GM12878 (cell line): ENCODE measurements at regions not wholly inside any gene's neighbourhood (a gene's known extent, or its start where the extent isn't known, plus 50 kb on each side); places are given as distances from the start of the nearest gene placed in this dataset.

Experiments
- BRCA1 ChIP-seq: IDR thresholded peaks from 2 replicates; pipeline ENCODE4 v1.6.1; 2011; ENCODE audit warnings: low read depth, low read length, improper control_type of control experiment
- E2F8 ChIP-seq: fragments of 450-650 bp; IDR thresholded peaks from 2 replicates; pipeline ENCODE4 v1.6.1; 2018; ENCODE audit warnings: mild to moderate bottlenecking, low read depth, moderate library complexity; ENCODE audit not compliant: partially characterized antibody
- EED ChIP-seq: sonication (generic); IDR thresholded peaks from 2 replicates; pipeline ENCODE4 v1.6.1; 2016; ENCODE audit warnings: antibody characterized with exemption, low read depth
- GABPA ChIP-seq: IDR thresholded peaks from 2 replicates; pipeline ENCODE4 v1.6.1; 2014; ENCODE audit warnings: antibody characterized with exemption, low read depth, mild to moderate bottlenecking, inconsistent platforms
- GATAD2B ChIP-seq: fragments of 450-650 bp; conservative IDR thresholded peaks from 2 replicates; pipeline ENCODE4 v1.6.1; 2017; ENCODE audit warnings: low read depth, mild to moderate bottlenecking, moderate library complexity
- IRF4 ChIP-seq: IDR thresholded peaks from 2 replicates; pipeline ENCODE4 v1.6.1; 2011; ENCODE audit warnings: low read depth, low read length
- LARP7 ChIP-seq: fragments of 450-650 bp; IDR thresholded peaks from 2 replicates; pipeline ENCODE4 v1.6.1; 2017; ENCODE audit warnings: mild to moderate bottlenecking
- POU2F2 ChIP-seq: IDR thresholded peaks from 3 replicates; pipeline ENCODE4 v1.6.1; 2011; ENCODE audit warnings: low read depth, mild to moderate bottlenecking, low read length, borderline replicate concordance
- SIN3A ChIP-seq: IDR thresholded peaks from 2 replicates; pipeline ENCODE4 v1.6.1; 2012; ENCODE audit warnings: low read depth, low read length, improper control_type of control experiment
- SKIL ChIP-seq: fragments of 450-650 bp; IDR thresholded peaks from 2 replicates; pipeline ENCODE4 v1.6.1; 2017; ENCODE audit warnings: mild to moderate bottlenecking, low read depth, inconsistent platforms; ENCODE audit not compliant: poor library complexity, severe bottlenecking
- SP1 ChIP-seq: IDR thresholded peaks from one replicate; pipeline ENCODE4 v1.6.1; 2011; ENCODE audit warnings: low read depth, low read length
- STAT3 ChIP-seq: IDR thresholded peaks from 2 replicates; pipeline ENCODE4 v1.6.1; 2011; ENCODE audit warnings: low read depth, low read length, improper control_type of control experiment
- ZBTB4 ChIP-seq: fragments of 450-650 bp; formaldehyde crosslinking; IDR thresholded peaks from 2 replicates; pipeline ENCODE4 v1.4.0; 2022; ENCODE audit warnings: mild to moderate bottlenecking, moderate library complexity
- ZNF592 ChIP-seq: fragments of 450-650 bp; IDR thresholded peaks from 2 replicates; pipeline ENCODE4 v1.6.1; 2017; ENCODE audit warnings: mild to moderate bottlenecking, moderate library complexity
- TF ChIP-seq, protein P1 (sequence below): fragments of 450-650 bp; IDR thresholded peaks from 2 replicates; pipeline ENCODE4 v1.6.1; 2016; ENCODE audit warnings: mild to moderate bottlenecking

GRCh38 chr4:128715616-128716015 lies 93.9 kb upstream of the JADE1 start (continued):
- TF ChIP-seq ZNF592, result no peak
- no peak for TF ChIP-seq ZBTB4 (CRISPR knock-in tag)
- TF ChIP-seq SIN3A, result no peak
- TF ChIP-seq BRCA1, result no peak
- TF ChIP-seq EED, result no peak
- TF ChIP-seq LARP7, result no peak
- no peak for TF ChIP-seq SP1
- TF ChIP-seq SKIL, result no peak
- TF ChIP-seq IRF4, result no peak
- TF ChIP-seq POU2F2, result no peak
- TF ChIP-seq STAT3, result no peak
- TF ChIP-seq GABPA, result no peak
- TF ChIP-seq, protein P1, sequence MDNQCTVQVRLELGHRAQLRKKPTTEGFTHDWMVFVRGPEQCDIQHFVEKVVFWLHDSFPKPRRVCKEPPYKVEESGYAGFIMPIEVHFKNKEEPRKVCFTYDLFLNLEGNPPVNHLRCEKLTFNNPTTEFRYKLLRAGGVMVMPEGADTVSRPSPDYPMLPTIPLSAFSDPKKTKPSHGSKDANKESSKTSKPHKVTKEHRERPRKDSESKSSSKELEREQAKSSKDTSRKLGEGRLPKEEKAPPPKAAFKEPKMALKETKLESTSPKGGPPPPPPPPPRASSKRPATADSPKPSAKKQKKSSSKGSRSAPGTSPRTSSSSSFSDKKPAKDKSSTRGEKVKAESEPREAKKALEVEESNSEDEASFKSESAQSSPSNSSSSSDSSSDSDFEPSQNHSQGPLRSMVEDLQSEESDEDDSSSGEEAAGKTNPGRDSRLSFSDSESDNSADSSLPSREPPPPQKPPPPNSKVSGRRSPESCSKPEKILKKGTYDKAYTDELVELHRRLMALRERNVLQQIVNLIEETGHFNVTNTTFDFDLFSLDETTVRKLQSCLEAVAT, result no peak
- TF ChIP-seq GATAD2B, result no peak
- TF ChIP-seq E2F8, result no peak
- TF ChIP-seq, all 136 proteins: peak for 0
